IMR-90 (cell line): ENCODE measurements at regions not wholly inside any gene's neighbourhood (a gene's known extent, or its start where the extent isn't known, plus 50 kb on each side); places are given as distances from the start of the nearest gene placed in this dataset.

ENCODE experiments used
- ATAC-seq: fragments of 200-7000 bp; cut with Tn5 transposase; 2 replicates; pipeline ENCODE4 v1.9.1; 2020; ENCODE audit warnings: low read depth, mild to moderate bottlenecking, moderate library complexity
- BruUV-seq: library from RNA; stranded (reverse); fragments of 400-500 nt; replicated peaks from 2 replicates; lab custom pipeline; 2021; lab: Mats Ljungman, UMichigan
- CTCF ChIA-PET: fragments of 300-600 bp; formaldehyde crosslinking; extraction: SDS; loops from one replicate; lab custom pipeline; 2021; ENCODE audit warnings: antibody characterized with exemption; lab: Yijun Ruan, JAX
- POLR2A ChIA-PET: fragments of 300-600 bp; sonication (Branson Sonifier 250); formaldehyde crosslinking; loops from one replicate; lab custom pipeline; 2022; ENCODE audit warnings: antibody characterized with exemption; ENCODE audit not compliant: unreplicated experiment; lab: Charles Lee
- DNase-seq: peaks from one replicate; pipeline ENCODE4 v3.0.0; 2013
- H2AFZ ChIP-seq: replicated peaks from 2 replicates; pipeline ENCODE3; 2013; ENCODE audit warnings: low read length, mild to moderate bottlenecking; ENCODE audit not compliant: poor library complexity
- H2AK5ac ChIP-seq: 2 replicates; pipeline ENCODE4 v1.6.1; 2013; ENCODE audit warnings: low read depth, low read length, inconsistent platforms
- H2AK9ac ChIP-seq: replicated peaks from 2 replicates; pipeline ENCODE3; 2013; ENCODE audit warnings: mild to moderate bottlenecking, low read depth, low read length, moderate library complexity; ENCODE audit not compliant: poor library complexity
- H2BK120ac ChIP-seq: 2 replicates; pipeline ENCODE4 v1.6.1; 2013; ENCODE audit warnings: low read depth, low read length, inconsistent platforms
- H2BK15ac ChIP-seq: 3 replicates; pipeline ENCODE4 v1.6.1; 2013; ENCODE audit warnings: low read depth, low read length, inconsistent platforms
- H2BK20ac ChIP-seq: 2 replicates; pipeline ENCODE4 v1.6.1; 2013; ENCODE audit warnings: low read depth, mild to moderate bottlenecking, inconsistent platforms, low read length, moderate library complexity
- H2BK5ac ChIP-seq: 2 replicates; pipeline ENCODE4 v1.6.1; 2013; ENCODE audit warnings: mild to moderate bottlenecking, low read depth, low read length, inconsistent platforms; ENCODE audit not compliant: poor library complexity, severe bottlenecking
- H3K14ac ChIP-seq: replicated peaks from 2 replicates; pipeline ENCODE4 v1.6.1; 2013; ENCODE audit warnings: low read depth, low read length, inconsistent platforms
- H3K18ac ChIP-seq: 2 replicates; pipeline ENCODE4 v1.6.1; 2013; ENCODE audit warnings: low read depth, low read length, control low read depth
- H3K23ac ChIP-seq: 2 replicates; pipeline ENCODE4 v1.6.1; 2013; ENCODE audit warnings: low read depth, low read length, inconsistent platforms
- H3K27ac ChIP-seq: 2 replicates; pipeline ENCODE4 v1.5.1; 2013; ENCODE audit warnings: mild to moderate bottlenecking, control low read depth, low read length; ENCODE audit not compliant: insufficient read depth
- H3K27me3 ChIP-seq: 2 replicates; pipeline ENCODE4 v1.6.1; 2013; ENCODE audit warnings: low read length; ENCODE audit not compliant: control insufficient read depth, insufficient read depth
- H3K36me3 ChIP-seq: 2 replicates; pipeline ENCODE4 v1.6.1; 2013; ENCODE audit warnings: low read length, mixed read lengths; ENCODE audit not compliant: control insufficient read depth, insufficient read depth
- H3K4ac ChIP-seq: 2 replicates; pipeline ENCODE4 v1.6.1; 2013; ENCODE audit warnings: low read depth, low read length, inconsistent platforms
- H3K4me1 ChIP-seq: 2 replicates; pipeline ENCODE4 v1.6.1; 2013; ENCODE audit warnings: low read length, mixed read lengths; ENCODE audit not compliant: control insufficient read depth, insufficient read depth
- H3K4me2 ChIP-seq: 2 replicates; pipeline ENCODE4 v1.6.1; 2013; ENCODE audit warnings: low read depth, mild to moderate bottlenecking, control low read depth, low read length, moderate library complexity
- H3K4me3 ChIP-seq: 2 replicates; pipeline ENCODE4 v1.5.1; 2013; ENCODE audit warnings: low read depth, mild to moderate bottlenecking, control low read depth, low read length, moderate library complexity; ENCODE audit not compliant: insufficient read depth
- H3K56ac ChIP-seq: 2 replicates; pipeline ENCODE4 v1.6.1; 2013; ENCODE audit warnings: low read length, inconsistent platforms; ENCODE audit not compliant: insufficient read depth; ENCODE audit errors: extremely low read depth
- H3K79me1 ChIP-seq, 2 experiments: 2 replicates each; pipeline ENCODE4 v1.6.1; 2013; ENCODE audit warnings: low read length in 2 of 2, inconsistent platforms in 1 of 2, low read depth in 1 of 2
- H3K9ac ChIP-seq: 2 replicates; pipeline ENCODE4 v1.6.1; 2013; ENCODE audit warnings: low read depth, low read length, control low read depth
- H3K9me1 ChIP-seq: 2 replicates; pipeline ENCODE4 v1.6.1; 2013; ENCODE audit warnings: low read length, inconsistent platforms; ENCODE audit not compliant: insufficient read depth
- H3K9me3 ChIP-seq: 2 replicates; pipeline ENCODE4 v1.6.1; 2013; ENCODE audit warnings: low read length; ENCODE audit not compliant: control insufficient read depth, insufficient read depth
- H4K20me1 ChIP-seq: 2 replicates; pipeline ENCODE4 v1.6.1; 2013; ENCODE audit warnings: low read length, inconsistent platforms; ENCODE audit not compliant: insufficient read depth
- H4K5ac ChIP-seq: 2 replicates; pipeline ENCODE4 v1.6.1; 2013; ENCODE audit warnings: mild to moderate bottlenecking, low read depth, low read length, control low read depth
- H4K8ac ChIP-seq, 2 experiments: 2 replicates each; pipeline ENCODE4 v1.6.1; 2013; ENCODE audit warnings: low read depth in 2 of 2, low read length in 2 of 2, control low read depth in 1 of 2, inconsistent platforms in 1 of 2
- H4K91ac ChIP-seq: 2 replicates; pipeline ENCODE4 v1.6.1; 2013; ENCODE audit warnings: low read depth, low read length, inconsistent platforms; ENCODE audit not compliant: insufficient read depth
- BHLHE40 ChIP-seq: fragments of 150-350 bp; IDR thresholded peaks from 2 replicates; pipeline ENCODE4 v1.6.1; 2016; ENCODE audit warnings: mild to moderate bottlenecking, low read depth, low read length
- CEBPB ChIP-seq: IDR thresholded peaks from 2 replicates; pipeline ENCODE4 v1.6.1; 2012; ENCODE audit warnings: low read depth, low read length, improper control_type of control experiment
- CHD1 ChIP-seq: IDR thresholded peaks from 2 replicates; pipeline ENCODE4 v1.6.1; 2012; ENCODE audit warnings: low read depth, low read length, improper control_type of control experiment
- FOS ChIP-seq: fragments of 150-350 bp; IDR thresholded peaks from 2 replicates; pipeline ENCODE4 v1.6.1; 2016; ENCODE audit warnings: low read depth, low read length
- MAZ ChIP-seq: IDR thresholded peaks from 2 replicates; pipeline ENCODE4 v1.6.1; 2012; ENCODE audit warnings: low read depth, mild to moderate bottlenecking, low read length, improper control_type of control experiment, moderate library complexity, borderline replicate concordance
- MXI1 ChIP-seq: IDR thresholded peaks from 2 replicates; pipeline ENCODE4 v1.6.1; 2012; ENCODE audit warnings: low read depth, mild to moderate bottlenecking, low read length, moderate library complexity, borderline replicate concordance
- NFE2L2 ChIP-seq: fragments of 150-350 bp; IDR thresholded peaks from 2 replicates; pipeline ENCODE4 v1.6.1; 2016; ENCODE audit warnings: low read depth, mild to moderate bottlenecking, low read length
- POLR2A ChIP-seq: IDR thresholded peaks from 2 replicates; pipeline ENCODE4 v1.6.1; 2012; ENCODE audit warnings: mild to moderate bottlenecking, low read depth, low read length
- RAD21 ChIP-seq: IDR thresholded peaks from 2 replicates; pipeline ENCODE4 v1.6.1; 2012; ENCODE audit warnings: low read length, improper control_type of control experiment
- RCOR1 ChIP-seq: IDR thresholded peaks from 2 replicates; pipeline ENCODE4 v1.6.1; 2012; ENCODE audit warnings: mild to moderate bottlenecking, low read length, improper control_type of control experiment; ENCODE audit not compliant: insufficient replicate concordance
- RFX5 ChIP-seq: IDR thresholded peaks from 2 replicates; pipeline ENCODE4 v1.8.0; 2012; ENCODE audit warnings: low read depth, mild to moderate bottlenecking, low read length, moderate library complexity
- SMC3 ChIP-seq: fragments of 150-350 bp; IDR thresholded peaks from 2 replicates; pipeline ENCODE4 v1.6.1; 2016; ENCODE audit warnings: low read depth, mild to moderate bottlenecking, antibody characterized with exemption, low read length, moderate library complexity
- WGBS, 2 experiments: methylation state at CpG; one replicate each; pipeline versions ENCODE4 v1.1.5 to v1.1.7; 2013; ENCODE audit warnings: missing lambda C conversion rate in 2 of 2; ENCODE audit not compliant: insufficient read length in 1 of 2; ENCODE audit errors: extremely low coverage in 2 of 2; 5-methylcytosine and 5-hydroxymethylcytosine counted together
- dilution Hi-C: fragments of 300-500 bp; cut with HindIII; formaldehyde crosslinking; loops from one replicate; pipeline ENCODE4 v1.14.3; 2018; ENCODE audit warnings: low sequenced_read_pairs; ENCODE audit not compliant: unreplicated experiment
- in situ Hi-C: fragments of 300-500 bp; cut with MboI; formaldehyde crosslinking; loops from 3 replicates; pipeline ENCODE4 v1.14.3; 2019; ENCODE audit warnings: low sequenced_read_pairs, inconsistent platforms, mixed read lengths
- intact Hi-C: fragments of 100-400 bp; cut with micrococcal nuclease; formaldehyde crosslinking; loops from 2 replicates; pipeline ENCODE4 v1.10.0; 2022
- TF ChIP-seq, protein P1 (sequence below): fragments of 150-350 bp; IDR thresholded peaks from 2 replicates; pipeline ENCODE4 v1.6.1; 2017; ENCODE audit warnings: mild to moderate bottlenecking, antibody characterized with exemption, low read length, low read depth
- TF ChIP-seq, protein P2 (sequence below): fragments of 150-350 bp; IDR thresholded peaks from 2 replicates; pipeline ENCODE4 v1.6.1; 2016; ENCODE audit warnings: low read depth, mild to moderate bottlenecking, low read length, moderate library complexity, borderline replicate concordance
- TF ChIP-seq, protein P3 (sequence below): conservative IDR thresholded peaks from 2 replicates; pipeline ENCODE4 v1.5.1; 2012; ENCODE audit warnings: mild to moderate bottlenecking, low read depth, low read length, improper control_type of control experiment

DNA sequence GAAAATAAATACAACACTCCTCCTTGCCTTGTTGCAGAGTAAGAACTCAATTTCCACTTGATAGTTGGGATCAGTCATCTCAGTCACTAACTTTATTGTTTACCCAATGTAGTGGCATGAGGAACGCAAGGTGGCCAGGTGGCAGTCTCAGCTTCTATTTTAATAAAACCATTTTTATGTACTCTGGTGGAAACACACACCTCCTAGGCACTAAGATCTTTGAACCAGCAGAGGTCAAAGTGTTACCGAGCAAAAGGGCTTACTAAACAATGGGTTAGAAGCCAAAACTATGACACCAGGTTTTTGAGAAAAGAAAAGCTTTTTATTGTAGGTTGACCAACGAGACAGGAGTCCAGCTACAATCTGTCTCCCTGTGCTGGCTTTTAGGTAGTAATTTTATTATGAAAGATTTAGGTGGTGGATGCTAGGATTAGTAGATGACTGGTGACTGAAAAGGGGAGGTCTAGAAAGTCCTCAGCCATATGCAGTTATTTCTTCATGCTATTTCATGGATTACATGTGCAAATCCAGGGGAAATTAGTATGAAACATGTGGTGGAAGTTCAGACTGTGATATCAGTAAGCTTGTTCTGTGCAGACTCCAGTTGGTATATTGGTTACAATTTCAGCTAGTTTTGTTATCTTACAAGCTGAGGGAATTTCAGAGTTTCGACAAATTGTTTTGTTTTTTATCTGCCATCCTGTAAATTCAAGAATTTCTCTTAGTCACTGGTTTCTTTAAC is 122.3 kb downstream of the PCTP start:
- Histone ChIP-seq H3K79me1 (no peaks in the 10 kb centered on the region), H3K56ac (no peak overlapping the region), H3K4me2 (no peak overlapping the region), H3K9me1 (no peaks in the 10 kb centered on the region), H2BK15ac (no peak overlapping the region), H2BK20ac (no peak overlapping the region), H4K20me1 (no peaks in the 10 kb centered on the region), H3K4me3 (no peak overlapping the region), H3K9ac (no peak overlapping the region), H2AK5ac (no peak overlapping the region), H2AFZ (no peak overlapping the region), H3K36me3 (no peaks in the 10 kb centered on the region), H2BK5ac (no peak overlapping the region), H3K27me3 (no peaks in the 10 kb centered on the region), H4K91ac (no peak overlapping the region), H3K18ac (no peak overlapping the region), H4K5ac (no peak overlapping the region), H3K27ac (no peak overlapping the region), H3K4me1 (no peaks in the 10 kb centered on the region), H3K9me3 (no peaks in the 10 kb centered on the region), H3K23ac (no peak overlapping the region), H4K8ac (no peak overlapping the region), H3K4ac (no peak overlapping the region), H3K14ac (no peak overlapping the region), H2AK9ac (no peak overlapping the region), H2BK120ac (no peak overlapping the region)
- dilution Hi-C loops: no loop called here
- TF ChIP-seq, protein P1, sequence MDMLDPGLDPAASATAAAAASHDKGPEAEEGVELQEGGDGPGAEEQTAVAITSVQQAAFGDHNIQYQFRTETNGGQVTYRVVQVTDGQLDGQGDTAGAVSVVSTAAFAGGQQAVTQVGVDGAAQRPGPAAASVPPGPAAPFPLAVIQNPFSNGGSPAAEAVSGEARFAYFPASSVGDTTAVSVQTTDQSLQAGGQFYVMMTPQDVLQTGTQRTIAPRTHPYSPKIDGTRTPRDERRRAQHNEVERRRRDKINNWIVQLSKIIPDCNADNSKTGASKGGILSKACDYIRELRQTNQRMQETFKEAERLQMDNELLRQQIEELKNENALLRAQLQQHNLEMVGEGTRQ: no peak
- TF ChIP-seq CEBPB: no peak
- no peak for TF ChIP-seq RCOR1
- no peak for TF ChIP-seq RFX5
- no peak for TF ChIP-seq MXI1
- TF ChIP-seq NFE2L2: no peak
- no peak for TF ChIP-seq BHLHE40
- TF ChIP-seq CHD1: no peak
- TF ChIP-seq SMC3: no peak
- TF ChIP-seq RAD21: no peak
- TF ChIP-seq POLR2A: no peak
- TF ChIP-seq, protein P2, sequence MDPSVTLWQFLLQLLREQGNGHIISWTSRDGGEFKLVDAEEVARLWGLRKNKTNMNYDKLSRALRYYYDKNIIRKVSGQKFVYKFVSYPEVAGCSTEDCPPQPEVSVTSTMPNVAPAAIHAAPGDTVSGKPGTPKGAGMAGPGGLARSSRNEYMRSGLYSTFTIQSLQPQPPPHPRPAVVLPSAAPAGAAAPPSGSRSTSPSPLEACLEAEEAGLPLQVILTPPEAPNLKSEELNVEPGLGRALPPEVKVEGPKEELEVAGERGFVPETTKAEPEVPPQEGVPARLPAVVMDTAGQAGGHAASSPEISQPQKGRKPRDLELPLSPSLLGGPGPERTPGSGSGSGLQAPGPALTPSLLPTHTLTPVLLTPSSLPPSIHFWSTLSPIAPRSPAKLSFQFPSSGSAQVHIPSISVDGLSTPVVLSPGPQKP: no peak
- no peak for TF ChIP-seq MAZ
- TF ChIP-seq, protein P3, sequence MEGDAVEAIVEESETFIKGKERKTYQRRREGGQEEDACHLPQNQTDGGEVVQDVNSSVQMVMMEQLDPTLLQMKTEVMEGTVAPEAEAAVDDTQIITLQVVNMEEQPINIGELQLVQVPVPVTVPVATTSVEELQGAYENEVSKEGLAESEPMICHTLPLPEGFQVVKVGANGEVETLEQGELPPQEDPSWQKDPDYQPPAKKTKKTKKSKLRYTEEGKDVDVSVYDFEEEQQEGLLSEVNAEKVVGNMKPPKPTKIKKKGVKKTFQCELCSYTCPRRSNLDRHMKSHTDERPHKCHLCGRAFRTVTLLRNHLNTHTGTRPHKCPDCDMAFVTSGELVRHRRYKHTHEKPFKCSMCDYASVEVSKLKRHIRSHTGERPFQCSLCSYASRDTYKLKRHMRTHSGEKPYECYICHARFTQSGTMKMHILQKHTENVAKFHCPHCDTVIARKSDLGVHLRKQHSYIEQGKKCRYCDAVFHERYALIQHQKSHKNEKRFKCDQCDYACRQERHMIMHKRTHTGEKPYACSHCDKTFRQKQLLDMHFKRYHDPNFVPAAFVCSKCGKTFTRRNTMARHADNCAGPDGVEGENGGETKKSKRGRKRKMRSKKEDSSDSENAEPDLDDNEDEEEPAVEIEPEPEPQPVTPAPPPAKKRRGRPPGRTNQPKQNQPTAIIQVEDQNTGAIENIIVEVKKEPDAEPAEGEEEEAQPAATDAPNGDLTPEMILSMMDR: no peak
- TF ChIP-seq FOS: no peak
- intact Hi-C loops: no loop called here
- no TSS peak for BruUV-seq
- DNase-seq (no peak), ATAC-seq (no peak)
- in situ Hi-C loops: no loop called here
- CTCF ChIA-PET: interaction anchor here (0.6 kb wide), 1 partner anchor 15 kb away, joined by 3 read pairs; no protein-coding TSS in a partner anchor
- POLR2A ChIA-PET: no interaction called here
- WGBS, 2 experiments: no CpG with 5 or more reads among the region's 4 CpGs
